HG02970 (cell line): ENCODE measurements at regions not wholly inside any gene's neighbourhood (a gene's known extent, or its start where the extent isn't known, plus 50 kb on each side); places are given as distances from the start of the nearest gene placed in this dataset.

Source experiments
- ATAC-seq: cut with Tn5 transposase; IDR thresholded peaks from one replicate; pipeline ENCODE4 v1.9.1; 2021; ENCODE audit warnings: mild to moderate bottlenecking, moderate library complexity, moderate number of reproducible peaks; ENCODE audit not compliant: unreplicated experiment, low FRiP score

DNA sequence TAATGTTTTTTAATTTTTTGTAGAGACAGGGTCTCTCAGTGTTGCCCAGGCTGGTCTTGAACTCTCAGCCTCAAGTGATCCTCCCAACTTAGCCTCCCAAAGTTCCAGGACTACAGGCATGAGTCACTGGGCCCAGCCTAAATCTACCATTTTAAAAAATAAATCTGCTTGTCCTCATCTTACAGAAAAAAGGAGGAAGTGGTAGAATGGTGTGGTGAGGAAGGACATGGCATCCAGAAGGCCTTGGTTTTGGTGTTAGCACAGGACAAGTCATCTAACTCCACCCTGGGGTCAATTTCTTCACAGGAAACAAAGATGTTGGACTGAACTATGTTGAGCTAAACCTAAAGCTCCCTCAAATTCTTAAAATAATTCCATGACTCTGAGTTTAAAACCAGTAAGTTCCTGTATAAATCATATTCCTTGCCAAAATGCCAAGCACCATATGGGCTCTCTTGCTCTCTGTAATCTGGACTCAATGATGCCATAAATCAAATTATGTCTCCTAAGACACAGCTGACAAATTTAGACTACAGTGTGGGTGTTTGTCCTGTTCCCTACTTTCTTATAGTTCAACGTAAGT is 253.9 kb upstream of the NOCT start:
- no peak for ATAC-seq

DNA sequence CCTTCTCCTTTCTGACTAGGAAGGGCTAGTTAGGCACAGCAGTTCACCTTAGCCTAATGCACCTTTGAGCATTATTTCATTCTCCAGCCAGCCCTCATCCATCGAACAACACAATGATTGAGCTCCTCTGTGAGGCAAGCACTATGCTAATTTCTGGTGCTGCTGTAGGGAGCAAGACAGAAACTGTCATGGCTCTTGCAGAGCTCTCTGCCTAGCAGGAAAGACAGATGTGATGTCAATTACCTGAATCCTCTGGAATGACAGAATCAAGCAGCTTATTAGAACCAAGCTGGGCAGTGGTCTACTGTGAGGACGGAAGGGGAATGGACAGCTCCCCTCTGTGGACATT is 256.1 kb upstream of the NOCT start:
- ATAC-seq: no peak

DNA sequence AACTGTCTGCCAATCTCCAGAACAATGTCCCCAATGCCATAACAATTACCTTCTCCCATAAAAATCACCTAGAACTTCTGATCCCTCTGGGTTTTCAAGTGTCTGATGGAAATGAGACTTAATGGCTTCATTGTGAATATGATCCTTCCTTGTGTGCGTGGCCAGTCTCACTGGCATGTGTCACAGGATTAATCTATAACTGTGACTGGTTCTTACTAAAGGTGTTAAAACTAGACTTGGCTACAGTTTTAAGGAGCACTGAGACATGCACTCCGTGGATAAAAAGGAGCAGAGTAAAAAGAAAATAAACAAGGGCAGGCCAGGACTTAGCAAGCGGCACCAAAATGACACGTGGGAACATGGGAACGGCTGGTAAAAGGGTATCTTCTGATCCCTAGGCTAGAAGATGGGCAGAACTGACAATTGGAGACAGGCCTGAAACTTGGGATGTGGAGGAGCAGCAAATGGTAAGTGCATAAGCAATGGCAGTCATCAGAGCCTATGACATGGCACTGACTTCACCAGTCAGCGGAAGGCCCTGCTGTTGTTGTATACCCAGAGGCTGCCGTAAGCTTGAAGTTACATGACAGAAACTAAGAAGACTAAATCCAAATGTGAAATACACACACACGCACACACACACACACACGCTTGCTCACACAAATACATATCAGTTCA is 256.6 kb upstream of the NOCT start:
- no peak for ATAC-seq

DNA sequence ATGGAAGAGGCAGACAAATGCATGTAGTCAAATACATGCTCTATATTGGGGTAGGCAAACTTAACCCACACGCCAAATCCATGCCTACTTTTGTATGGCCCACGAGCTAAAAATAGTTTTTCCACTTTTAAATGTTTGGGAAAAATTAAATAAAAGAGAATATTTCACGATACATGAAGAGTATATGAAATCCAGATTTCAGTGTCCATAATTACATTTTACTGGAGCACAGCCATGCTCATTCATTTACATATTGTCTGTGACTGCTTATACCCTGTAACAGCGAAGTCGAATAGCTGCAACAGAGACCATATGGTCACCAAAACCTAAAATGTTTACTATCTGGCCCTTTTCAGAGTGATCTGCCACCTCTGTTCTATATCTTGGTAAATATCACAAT is 257.4 kb upstream of the NOCT start:
- ATAC-seq: no peak

DNA sequence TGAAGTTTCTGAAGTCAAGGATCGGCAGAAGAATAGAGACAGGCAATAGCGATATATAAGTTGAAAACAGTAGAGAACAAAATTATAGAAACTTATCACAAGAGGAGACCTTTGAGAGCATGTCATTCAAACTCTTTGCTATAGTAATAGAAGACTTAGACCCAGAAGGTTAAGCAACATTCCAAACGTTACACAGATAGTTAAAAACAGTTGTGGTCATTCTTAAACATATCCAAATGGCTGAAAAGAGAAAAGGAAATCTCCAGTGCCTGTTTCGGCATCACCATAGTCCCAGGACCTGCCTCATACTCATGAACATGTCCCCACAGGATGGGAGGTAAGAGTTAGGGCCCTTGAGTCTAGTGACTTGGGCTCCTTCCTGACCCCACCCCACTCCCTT is 258.1 kb upstream of the NOCT start:
- no peak for ATAC-seq

DNA sequence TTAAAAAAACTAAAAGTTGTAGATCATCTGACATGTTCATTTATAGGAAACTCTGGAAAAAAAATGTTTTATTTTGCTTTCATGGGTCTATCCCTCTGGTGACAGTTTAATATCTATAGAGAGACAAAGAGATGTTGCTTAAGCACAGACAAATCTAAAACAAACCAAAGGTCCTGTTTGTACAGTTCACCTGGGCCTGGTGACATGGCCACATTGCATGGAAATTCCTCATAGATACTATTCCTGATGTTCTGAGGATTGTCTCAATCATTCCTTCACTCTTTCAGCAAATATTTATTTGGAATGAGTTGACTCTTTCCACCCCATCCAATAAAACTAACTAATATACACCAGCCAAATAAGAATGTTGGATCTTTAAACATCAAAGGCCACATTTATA is 259.1 kb upstream of the NOCT start:
- no peak for ATAC-seq

DNA sequence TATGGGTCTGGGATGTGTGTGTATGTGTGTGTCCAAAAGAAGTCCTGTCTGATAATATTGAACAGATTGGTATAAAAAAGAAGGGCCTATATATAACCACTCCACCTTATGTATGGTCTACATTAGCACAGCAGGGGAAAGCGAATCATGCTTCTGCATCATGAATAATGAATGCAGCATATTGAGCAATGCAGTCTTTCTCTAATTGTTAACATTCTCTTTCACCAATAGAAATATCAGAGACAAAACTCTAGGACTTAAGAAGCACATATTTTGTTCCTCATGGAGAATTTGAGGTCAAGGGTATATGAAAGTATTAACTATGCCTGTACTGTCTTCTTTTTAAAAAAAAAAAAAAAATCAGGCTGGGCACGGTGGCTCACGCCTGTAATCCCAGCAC is 264.3 kb upstream of the NOCT start:
- no peak for ATAC-seq

DNA sequence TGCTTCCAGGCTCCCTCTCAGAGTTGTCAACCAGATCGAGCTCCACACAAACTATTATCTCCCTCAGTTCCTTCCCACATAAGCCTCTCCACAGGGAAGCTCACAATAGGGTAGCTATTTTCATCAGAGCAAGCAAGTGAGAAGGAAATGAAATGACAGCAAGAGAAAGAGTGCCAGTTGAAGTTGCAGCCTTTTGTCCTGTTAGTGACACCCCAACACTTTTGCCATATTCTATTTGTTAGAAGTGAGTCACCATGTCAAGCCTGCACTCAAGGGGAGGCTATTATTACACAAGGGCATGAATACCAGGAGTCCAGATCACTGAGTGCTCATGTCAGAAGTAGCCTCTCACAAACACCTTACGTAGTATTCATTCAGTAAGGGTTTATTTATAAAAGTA is 266.3 kb upstream of the NOCT start:
- ATAC-seq: no peak

DNA sequence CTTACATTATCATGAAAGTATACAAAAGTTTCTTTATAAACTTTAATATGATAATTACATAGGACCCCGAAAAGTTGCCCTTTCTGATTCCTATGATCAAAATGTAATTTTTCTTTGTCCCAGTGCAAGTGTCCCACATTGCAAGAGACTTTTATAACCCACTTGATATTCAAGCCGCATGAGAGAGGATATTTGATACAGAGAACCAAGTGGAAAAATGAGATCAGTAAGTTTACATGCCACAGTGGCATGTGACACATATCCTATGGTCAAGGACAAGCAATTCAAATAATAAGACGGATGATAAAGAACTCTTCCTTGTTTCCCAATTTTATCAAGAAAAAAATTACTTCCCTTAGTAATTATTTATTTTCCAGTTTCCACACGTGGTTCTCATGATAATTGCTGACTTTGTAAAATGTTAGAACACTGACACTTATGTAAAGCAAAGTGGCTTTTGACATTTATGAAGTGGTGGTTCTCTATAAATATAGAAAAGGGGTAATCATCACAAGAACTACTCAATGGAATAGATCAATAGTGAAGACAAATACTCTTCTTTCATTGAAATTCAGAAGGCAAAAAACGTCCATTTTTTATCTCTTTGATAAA is 273.7 kb upstream of the NOCT start:
- ATAC-seq: no peak

DNA sequence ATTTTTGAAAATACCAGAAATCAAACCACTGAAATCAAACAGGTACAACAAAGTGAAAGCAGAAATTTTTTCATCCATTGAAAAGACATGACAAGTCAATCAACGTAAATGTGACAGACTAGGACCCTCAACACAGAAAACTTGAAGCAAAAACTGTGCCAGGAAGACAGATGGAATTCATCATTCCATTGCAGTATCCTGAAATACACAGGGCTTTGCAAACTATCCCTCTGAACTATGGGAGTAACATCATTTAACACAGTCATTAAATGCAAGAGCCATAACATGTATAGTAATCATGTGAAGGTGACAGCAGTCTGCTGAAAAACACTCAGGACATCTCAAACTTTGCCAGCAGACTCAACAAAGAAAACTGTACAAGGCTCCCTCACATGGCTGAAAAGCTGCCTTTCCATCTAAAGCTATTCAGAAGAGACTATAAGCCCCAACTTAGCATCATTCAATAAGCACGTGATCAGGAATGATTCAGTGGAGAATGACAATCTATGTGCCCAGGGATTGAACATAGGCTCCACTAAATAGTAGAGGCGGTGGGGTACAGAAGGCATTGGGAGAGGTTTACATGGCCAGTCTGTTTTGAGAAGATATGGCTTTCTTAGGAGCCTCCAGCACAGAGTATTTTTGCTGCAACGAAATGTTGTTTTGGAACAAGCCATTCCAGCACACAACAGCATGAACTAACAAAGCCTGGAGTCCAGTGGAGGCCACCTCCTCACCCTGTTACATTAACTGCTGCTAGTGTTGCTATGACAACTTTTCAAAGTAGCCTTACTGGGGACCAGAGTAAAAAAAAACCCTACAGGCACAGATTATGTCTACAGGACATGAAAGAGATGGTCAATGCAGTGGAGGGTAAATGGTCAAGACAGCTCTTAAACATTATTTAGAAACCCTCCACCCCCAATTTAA is 274.5 kb upstream of the NOCT start:
- no peak for ATAC-seq

DNA sequence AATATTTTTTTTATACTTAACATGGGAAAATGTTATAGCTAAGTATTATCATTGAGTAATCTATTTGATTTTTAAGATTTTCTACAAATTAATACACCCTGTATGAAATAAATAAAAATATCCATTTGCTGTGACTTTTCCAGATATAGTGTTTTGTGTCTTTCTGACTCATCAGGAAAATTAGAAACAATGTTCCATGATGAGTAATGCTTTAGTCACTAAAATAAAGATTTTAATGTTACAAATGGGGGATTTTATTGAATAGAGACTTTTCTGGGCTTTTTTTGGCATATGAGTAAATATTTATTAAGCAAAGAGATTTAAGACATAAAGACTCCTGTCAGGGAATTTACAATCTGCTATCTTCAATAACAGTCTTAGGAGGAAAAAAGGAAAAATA is 279.2 kb upstream of the NOCT start:
- no peak for ATAC-seq

DNA sequence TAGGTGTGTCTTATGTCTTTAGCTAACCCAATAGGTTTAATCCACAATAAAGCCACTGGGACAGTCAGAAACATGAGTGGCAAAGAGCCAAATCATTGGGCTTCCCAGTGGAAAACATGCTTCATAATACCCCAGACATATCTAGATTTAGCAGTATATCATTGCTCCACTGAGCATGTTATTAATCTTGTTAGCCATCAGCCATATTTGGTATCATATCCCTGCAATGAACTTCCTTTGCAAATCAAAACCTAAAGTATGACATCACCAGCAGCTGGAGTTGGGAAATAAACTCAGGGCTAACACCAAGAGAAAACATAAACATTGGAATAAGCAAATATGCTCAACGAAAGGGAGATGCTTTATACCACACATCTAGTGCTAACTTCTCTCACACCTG is 280.8 kb upstream of the NOCT start:
- ATAC-seq: no peak

DNA sequence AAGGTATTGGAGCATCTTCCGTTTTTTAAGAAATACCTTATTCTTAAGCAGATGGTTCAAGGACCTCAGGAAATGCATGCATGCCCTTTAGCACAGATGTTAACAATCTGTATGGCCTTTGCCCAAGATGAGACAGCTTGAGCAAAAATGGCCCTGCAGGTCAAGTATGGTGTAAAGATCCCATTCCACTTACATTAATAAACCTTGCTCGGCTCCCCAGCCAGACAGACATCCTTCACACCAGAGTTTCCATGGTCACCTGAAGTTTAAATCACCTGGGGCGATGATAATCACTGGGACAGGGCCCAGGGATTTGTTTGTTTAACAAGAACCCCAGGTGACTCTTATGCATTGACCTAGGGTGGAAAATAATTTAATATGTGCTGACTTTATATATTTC is 287.0 kb upstream of the NOCT start:
- no peak for ATAC-seq

DNA sequence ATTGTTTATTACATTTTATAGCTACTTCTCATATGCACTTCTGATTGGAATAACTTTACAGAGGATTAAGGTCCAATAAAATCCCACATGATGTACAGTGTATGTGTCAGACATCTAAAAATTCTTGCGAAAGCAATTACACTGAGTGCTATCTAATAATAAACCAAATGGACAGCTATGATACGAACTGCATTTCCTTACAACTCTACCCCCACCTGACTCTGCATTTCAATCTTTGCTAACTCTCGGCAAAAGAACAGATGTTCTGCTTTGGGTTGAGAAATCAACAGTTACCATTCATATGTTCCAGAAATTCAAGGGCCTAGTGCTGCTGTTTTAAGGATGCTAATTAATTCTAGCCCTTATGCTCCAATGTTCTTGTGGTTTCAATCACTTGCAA is 287.9 kb upstream of the NOCT start:
- no peak for ATAC-seq

DNA sequence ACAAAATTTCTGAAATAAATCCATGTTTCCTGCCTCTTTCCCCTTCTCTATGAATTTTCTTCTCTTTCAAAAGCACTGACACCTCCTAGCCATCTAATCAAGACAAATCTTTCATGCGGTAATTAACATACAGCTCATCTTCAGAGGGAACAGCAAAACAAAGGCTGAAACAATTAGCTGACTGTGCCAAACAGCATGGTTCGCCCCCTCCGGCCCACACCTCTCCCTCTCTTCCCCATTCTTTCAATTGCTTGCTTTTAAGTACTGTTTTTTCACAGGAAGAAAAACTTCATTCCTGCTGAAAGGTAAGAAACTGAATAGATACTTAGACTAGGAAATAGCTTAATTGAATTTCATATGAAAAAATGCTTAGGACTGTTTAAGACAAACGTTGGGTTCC is 291.1 kb upstream of the NOCT start:
- ATAC-seq: no peak

DNA sequence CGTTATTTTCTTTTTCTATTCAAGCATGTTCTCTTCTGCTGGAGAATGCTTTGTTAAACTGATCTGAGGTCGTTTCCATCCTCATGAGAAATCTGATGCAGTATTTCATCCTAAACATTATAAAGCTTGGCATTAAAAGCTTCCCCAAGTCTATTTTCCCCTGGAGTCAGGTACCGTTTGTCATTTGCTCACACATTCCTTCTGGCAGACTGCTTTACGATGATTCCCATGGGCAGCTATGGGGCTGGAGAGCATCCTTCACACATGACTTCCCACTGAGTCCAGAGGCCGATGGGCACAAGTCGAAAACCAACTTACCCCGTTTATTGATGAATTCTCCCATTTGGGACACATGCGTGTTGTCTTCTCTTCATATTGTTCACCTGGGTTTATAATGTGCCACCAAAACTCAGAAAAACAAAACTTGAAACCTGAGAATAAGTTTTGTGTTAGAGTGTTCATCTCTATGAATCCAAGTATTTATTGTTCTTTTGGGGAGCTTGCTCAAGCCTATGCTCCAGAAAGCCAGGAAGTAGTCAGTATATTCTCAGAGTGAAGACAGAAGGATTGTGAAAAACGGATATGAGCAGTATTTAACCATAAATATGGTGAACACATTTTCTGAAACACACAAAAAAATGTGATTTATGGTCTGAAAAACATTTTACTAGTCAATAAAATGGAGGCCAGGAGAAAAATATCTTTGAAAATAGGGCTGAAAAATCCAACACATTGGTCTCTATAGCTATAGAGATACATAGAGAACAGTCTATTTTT is 298.8 kb upstream of the NOCT start:
- no peak for ATAC-seq

DNA sequence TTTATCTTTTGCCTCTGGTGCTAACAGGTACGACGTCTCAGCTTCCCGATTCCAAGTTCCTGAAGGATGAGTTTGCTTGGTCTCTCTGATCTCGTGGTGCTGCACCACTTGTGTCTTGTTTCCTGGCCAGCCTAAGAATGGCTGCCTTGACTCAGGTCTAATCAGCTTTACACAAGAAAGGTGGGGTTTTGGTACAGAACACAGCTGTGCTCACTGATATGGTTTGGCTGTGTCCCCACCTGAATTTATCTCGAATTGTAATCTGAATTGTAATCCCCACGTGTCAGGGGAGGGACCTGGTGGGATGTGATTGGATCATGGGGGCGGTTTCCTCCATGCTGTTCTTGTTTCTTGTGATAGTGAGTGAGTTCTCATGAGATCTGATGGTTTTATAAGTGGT is 305.3 kb upstream of the NOCT start:
- no peak for ATAC-seq

DNA sequence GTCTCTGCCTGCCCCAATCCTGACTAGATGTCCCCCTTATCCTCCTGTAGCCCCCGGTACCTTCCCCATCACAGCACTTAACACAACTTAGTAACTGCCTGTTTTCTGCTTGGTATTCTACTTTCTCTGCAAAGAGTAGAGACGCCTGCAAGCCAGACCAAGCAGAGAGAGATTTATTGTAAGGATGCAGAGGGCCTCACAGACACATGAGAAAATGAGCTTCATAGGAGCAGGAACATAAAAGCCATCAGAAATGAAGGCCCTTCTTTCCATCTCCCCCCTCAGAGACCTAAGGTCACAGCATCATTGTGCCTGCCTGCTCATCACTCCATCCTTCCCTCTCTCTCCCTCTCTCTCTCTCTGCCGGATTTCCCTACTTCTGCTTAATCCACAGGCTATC is 305.7 kb upstream of the NOCT start:
- ATAC-seq: no peak

DNA sequence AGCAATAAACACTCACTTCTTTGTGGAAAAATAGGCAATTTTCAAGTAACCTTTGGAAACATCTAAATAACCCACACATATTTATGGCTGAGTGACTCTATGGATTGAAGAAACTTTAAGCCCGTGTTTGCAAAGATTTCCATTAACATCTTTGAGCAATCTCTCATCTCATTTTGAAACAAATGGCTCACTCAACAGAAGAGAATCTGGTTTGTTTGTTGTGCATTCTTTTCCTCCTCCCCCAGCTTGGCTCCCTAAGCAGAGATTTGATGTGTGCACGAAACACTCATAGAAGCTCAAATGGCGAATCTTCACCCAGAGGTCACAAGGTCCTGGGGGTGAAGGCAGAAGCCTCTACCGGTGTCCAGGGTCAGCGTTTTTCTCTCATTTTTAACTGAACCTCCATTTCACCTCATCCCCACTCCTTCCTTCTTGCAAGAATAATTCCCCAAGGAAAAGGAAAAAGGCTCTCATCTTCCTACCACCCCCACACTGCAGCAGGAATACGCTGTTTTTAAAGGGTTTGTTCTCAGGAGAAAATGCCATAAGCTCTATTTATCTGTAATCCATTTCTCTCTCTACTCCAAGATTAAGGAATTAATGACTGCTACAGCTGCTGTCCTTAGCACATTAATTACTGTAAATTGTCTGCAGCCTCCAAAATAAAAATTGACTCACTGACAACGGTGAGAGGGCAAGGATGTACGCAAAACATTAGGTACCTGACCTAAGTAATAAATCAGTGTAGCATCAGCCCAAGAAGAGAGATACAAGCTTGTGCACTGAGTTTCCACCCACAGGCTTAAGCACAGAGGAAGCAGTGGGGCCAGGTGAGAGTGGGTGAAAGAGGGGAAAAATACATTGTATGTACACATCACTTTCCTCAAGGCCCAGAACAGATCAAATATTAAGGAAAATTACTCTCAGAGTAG is 307.6 kb upstream of the NOCT start:
- ATAC-seq: no peak

DNA sequence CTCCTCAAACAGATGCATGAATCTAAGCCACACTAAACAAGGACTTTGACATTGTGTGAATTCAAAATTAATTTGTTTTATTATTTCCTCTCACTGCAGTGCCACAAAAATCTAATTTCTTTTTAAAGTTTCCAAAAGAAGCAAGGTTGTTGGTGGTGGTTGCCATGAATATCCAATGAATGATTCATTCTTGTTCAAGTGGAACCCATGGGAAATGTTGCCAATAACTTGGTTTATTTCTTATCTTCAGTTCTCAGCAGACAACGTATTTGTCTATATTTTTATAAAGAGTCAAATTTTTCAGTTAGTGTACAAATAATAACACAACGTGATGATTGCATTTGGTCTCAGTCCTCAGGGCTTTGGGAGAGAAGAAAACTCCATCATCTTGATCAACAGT is 309.4 kb upstream of the NOCT start:
- ATAC-seq: no peak
